Smooth muscle cell (in vitro differentiated cells): ENCODE measurements at regions not wholly inside any gene's neighbourhood (a gene's known extent, or its start where the extent isn't known, plus 50 kb on each side); places are given as distances from the start of the nearest gene placed in this dataset.

Source experiments
- DNase-seq: peaks from one replicate; lab custom pipeline; 2025; ENCODE audit not compliant: unreplicated experiment; lab: John Stamatoyannopoulos, UW
- H2AFZ ChIP-seq: fragments of 200-600 bp; sonication (generic); 2 replicates; pipeline ENCODE4 v1.6.0; 2016; ENCODE audit warnings: antibody characterized with exemption, low read depth, mild to moderate bottlenecking
- H3F3A ChIP-seq: fragments of 200-600 bp; sonication (generic); 2 replicates; pipeline ENCODE4 v1.6.0; 2017; ENCODE audit warnings: antibody characterized with exemption, low read depth
- H3K27ac ChIP-seq: fragments of 200-600 bp; sonication (generic); 2 replicates; pipeline ENCODE4 v1.5.1; 2016; ENCODE audit warnings: low read depth, mild to moderate bottlenecking
- H3K27me3 ChIP-seq: fragments of 200-600 bp; sonication (generic); 2 replicates; pipeline ENCODE4 v1.6.1; 2016; ENCODE audit warnings: low read depth, mild to moderate bottlenecking
- H3K36me3 ChIP-seq: fragments of 200-600 bp; sonication (generic); 2 replicates; pipeline ENCODE4 v1.5.1; 2016; ENCODE audit warnings: low read depth
- H3K4me1 ChIP-seq: fragments of 200-600 bp; sonication (generic); 2 replicates; pipeline ENCODE4 v1.5.1; 2016; ENCODE audit warnings: low read depth
- H3K4me2 ChIP-seq: fragments of 200-600 bp; sonication (generic); 2 replicates; pipeline ENCODE4 v1.6.0; 2016; ENCODE audit warnings: mild to moderate bottlenecking
- H3K4me3 ChIP-seq: fragments of 200-600 bp; sonication (generic); 2 replicates; pipeline ENCODE4 v1.5.1; 2016; ENCODE audit warnings: mild to moderate bottlenecking
- H3K79me2 ChIP-seq: fragments of 200-600 bp; sonication (generic); 2 replicates; pipeline ENCODE4 v1.6.0; 2016; ENCODE audit warnings: low read depth, mild to moderate bottlenecking
- H3K9ac ChIP-seq: fragments of 200-600 bp; sonication (generic); 2 replicates; pipeline ENCODE4 v1.6.0; 2016; ENCODE audit warnings: low read depth
- H3K9me3 ChIP-seq: fragments of 200-600 bp; sonication (generic); replicated peaks from 2 replicates; pipeline ENCODE4 v1.5.1; 2016; ENCODE audit warnings: low read depth
- H4K20me1 ChIP-seq: fragments of 200-600 bp; sonication (generic); 2 replicates; pipeline ENCODE4 v1.6.0; 2016; ENCODE audit warnings: low read depth
- WGBS: methylation state at CpG from one replicate; pipeline ENCODE4 v1.1.7; 2016; ENCODE audit warnings: low lambda C conversion rate; 5-methylcytosine and 5-hydroxymethylcytosine counted together
- TF ChIP-seq, protein P1 (sequence below): fragments of 200-600 bp; sonication (generic); IDR thresholded peaks from 2 replicates; pipeline ENCODE4 v1.5.1; 2017; ENCODE audit warnings: borderline replicate concordance, mild to moderate bottlenecking, antibody characterized with exemption; ENCODE audit not compliant: insufficient read depth, poor library complexity, severe bottlenecking

DNA sequence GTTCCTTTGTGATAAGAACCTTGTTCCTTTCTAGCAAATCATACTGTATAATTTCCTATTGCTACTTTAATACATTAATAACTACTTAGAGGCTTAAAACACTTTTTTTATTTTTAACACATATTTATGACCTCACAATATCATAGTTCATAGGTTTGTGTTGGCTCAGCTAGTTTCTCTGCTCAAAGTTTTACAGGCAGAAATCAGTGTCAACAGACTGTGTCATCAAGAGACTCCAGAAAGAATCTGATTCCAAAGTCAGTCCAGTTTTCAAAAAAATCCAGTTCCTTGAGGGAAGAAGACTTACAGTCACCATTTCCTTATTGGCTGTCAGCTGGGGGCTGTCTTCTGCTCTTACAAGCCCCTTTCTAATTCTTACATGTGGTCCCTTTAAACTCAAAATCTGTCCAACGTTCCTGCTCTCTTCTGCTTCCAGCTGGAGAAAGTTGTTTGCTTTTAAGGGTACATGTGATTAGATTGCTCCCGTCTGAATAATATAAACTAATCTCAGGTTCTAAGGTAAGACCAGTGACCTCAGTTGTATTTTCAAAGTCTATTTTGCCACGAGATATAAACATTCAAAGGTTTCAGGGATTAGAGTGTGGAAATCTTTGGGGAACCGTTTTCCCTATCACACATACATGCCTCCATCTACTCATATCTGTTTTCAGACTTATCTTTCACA is 267.3 kb upstream of the SLITRK5 start:
- H3K9ac ChIP-seq: no peak overlapping the region
- H2AFZ ChIP-seq: no peak overlapping the region
- no peaks in the 10 kb centered on the region for H3F3A ChIP-seq
- H3K79me2 ChIP-seq: no peaks in the 10 kb centered on the region
- no peaks in the 10 kb centered on the region for H3K36me3 ChIP-seq
- H3K4me1 ChIP-seq: no peaks in the 10 kb centered on the region
- no peak for DNase-seq
- no peaks in the 10 kb centered on the region for H3K27me3 ChIP-seq
- no peak overlapping the region for H3K27ac ChIP-seq
- no peaks in the 10 kb centered on the region for H3K9me3 ChIP-seq
- H3K4me3 ChIP-seq: no peak overlapping the region
- TF ChIP-seq, protein P1, sequence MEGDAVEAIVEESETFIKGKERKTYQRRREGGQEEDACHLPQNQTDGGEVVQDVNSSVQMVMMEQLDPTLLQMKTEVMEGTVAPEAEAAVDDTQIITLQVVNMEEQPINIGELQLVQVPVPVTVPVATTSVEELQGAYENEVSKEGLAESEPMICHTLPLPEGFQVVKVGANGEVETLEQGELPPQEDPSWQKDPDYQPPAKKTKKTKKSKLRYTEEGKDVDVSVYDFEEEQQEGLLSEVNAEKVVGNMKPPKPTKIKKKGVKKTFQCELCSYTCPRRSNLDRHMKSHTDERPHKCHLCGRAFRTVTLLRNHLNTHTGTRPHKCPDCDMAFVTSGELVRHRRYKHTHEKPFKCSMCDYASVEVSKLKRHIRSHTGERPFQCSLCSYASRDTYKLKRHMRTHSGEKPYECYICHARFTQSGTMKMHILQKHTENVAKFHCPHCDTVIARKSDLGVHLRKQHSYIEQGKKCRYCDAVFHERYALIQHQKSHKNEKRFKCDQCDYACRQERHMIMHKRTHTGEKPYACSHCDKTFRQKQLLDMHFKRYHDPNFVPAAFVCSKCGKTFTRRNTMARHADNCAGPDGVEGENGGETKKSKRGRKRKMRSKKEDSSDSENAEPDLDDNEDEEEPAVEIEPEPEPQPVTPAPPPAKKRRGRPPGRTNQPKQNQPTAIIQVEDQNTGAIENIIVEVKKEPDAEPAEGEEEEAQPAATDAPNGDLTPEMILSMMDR: no peak
- H4K20me1 ChIP-seq: no peaks in the 10 kb centered on the region
- H3K4me2 ChIP-seq: no peak overlapping the region
- WGBS: 71% methylated on average over 4 of the region's 4 CpGs

DNA sequence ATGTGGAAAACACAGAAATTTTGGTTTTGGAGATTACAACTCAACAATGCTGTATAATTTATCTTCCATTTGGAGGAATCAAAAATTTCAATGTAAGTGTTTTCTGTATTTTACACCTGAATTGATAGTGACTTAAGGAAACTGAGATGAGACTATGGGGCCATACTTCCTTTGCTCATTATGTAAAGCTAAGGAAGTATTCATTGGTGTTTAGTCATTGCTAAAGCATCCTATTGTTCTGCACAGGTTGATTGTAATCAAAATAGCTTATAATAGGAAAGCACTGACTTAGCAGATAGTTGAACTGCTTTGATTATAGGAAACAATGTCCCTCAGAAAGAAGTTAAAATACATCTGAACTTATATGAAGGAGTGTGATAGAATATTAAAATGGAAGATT is 244.4 kb upstream of the SLITRK5 start:
- Histone ChIP-seq H3K27ac (no peak overlapping the region), H3F3A (no peaks in the 10 kb centered on the region), H3K27me3 (no peaks in the 10 kb centered on the region), H3K4me2 (no peak overlapping the region), H3K9ac (no peak overlapping the region), H2AFZ (no peak overlapping the region), H3K79me2 (no peaks in the 10 kb centered on the region), H3K4me1 (no peaks in the 10 kb centered on the region), H3K36me3 (no peaks in the 10 kb centered on the region), H4K20me1 (no peaks in the 10 kb centered on the region), H3K9me3 (no peaks in the 10 kb centered on the region), H3K4me3 (no peak overlapping the region)
- TF ChIP-seq, protein P1: no peak
- no peak for DNase-seq

DNA sequence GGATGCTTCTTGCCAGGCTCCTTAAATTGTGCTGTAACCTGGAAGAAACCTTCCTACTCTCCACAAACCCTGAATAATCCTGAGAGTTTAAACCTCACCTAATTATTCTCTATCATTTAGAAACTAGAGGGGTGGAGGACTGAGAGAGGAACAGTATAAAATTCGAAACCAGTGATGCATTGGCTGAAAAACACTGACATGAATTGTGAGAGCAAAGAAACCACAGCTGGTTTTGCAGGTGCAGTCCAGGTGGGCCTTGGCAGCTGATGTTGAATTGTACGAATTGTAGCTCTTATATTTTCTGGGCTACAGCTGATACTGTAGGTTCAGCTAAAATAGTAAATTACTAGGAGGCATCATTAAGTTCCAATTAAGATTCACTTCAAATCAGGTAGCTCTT is 227.0 kb upstream of the SLITRK5 start:
- Histone ChIP-seq H2AFZ (no peak overlapping the region), H3K79me2 (no peaks in the 10 kb centered on the region), H3K9me3 (no peaks in the 10 kb centered on the region), H3K4me2 (no peak overlapping the region), H3K4me3 (no peak overlapping the region), H3K27ac (no peak overlapping the region), H3K4me1 (no peaks in the 10 kb centered on the region), H3F3A (no peaks in the 10 kb centered on the region), H4K20me1 (no peaks in the 10 kb centered on the region), H3K9ac (no peak overlapping the region), H3K36me3 (no peaks in the 10 kb centered on the region), H3K27me3 (no peaks in the 10 kb centered on the region)
- 60% methylated on average over 2 of the region's 2 CpGs for WGBS
- TF ChIP-seq, protein P1: no peak
- DNase-seq: no peak

DNA sequence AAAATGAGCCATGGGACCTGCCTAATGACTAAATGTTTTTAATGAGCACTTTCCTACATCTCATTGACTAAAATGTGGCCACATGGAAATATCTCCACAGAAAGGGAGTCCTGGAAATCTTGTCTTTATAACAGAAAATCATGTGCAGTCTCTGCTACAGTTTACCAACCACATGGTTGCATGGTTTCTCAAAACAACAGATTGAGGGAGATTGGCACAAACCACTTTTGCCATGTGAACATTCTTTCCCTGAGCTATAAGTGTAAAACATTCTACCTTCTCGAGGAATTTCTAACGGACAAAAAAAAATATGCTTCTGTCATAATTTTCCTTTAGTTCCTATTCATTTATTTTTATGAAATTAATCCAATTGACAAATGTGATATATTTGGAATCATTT is 218.9 kb upstream of the SLITRK5 start:
- H3K9me3 ChIP-seq: no peaks in the 10 kb centered on the region
- TF ChIP-seq, protein P1: no peak
- no peak overlapping the region for H3K4me3 ChIP-seq
- H2AFZ ChIP-seq: no peak overlapping the region
- no peak for DNase-seq
- H3K79me2 ChIP-seq: no peaks in the 10 kb centered on the region
- no peak overlapping the region for H3K4me2 ChIP-seq
- no peak overlapping the region for H3K27ac ChIP-seq
- H3K36me3 ChIP-seq: no peaks in the 10 kb centered on the region
- no peaks in the 10 kb centered on the region for H3K4me1 ChIP-seq
- H3K27me3 ChIP-seq: no peaks in the 10 kb centered on the region
- no peak overlapping the region for H3K9ac ChIP-seq
- 94% methylated on average over 2 of the region's 2 CpGs for WGBS
- no peaks in the 10 kb centered on the region for H3F3A ChIP-seq
- H4K20me1 ChIP-seq: no peaks in the 10 kb centered on the region
